Karpas-422 (cell line): ENCODE measurements at regions not wholly inside any gene's neighbourhood (a gene's known extent, or its start where the extent isn't known, plus 50 kb on each side); places are given as distances from the start of the nearest gene placed in this dataset.
"Not testable (repeated sequence)": the region's sequence is repeated elsewhere in the genome, so short reads cannot be mapped to it uniquely, and the experiment has no call there.

Experiments
- DNase-seq: peaks from one replicate; pipeline ENCODE4 v3.0.0-alpha.2; 2015
- H2AFZ ChIP-seq: fragments of 200-600 bp; sonication (generic); 2 replicates; pipeline ENCODE4 v1.6.1; 2014; ENCODE audit warnings: antibody characterized with exemption, low read length, mixed read lengths
- H3K27ac ChIP-seq: fragments of 200-600 bp; sonication (generic); 2 replicates; pipeline ENCODE4 v1.5.1; 2014; ENCODE audit warnings: mild to moderate bottlenecking, low read length, moderate library complexity
- H3K27me3 ChIP-seq: fragments of 200-600 bp; sonication (generic); 2 replicates; pipeline ENCODE4 v1.6.1; 2014; ENCODE audit warnings: low read length, mixed read lengths
- H3K36me3 ChIP-seq: fragments of 200-600 bp; sonication (generic); 2 replicates; pipeline ENCODE4 v1.6.1; 2014; ENCODE audit warnings: low read length, mixed read lengths; ENCODE audit not compliant: insufficient read depth
- H3K4me1 ChIP-seq: fragments of 200-600 bp; sonication (generic); 2 replicates; pipeline ENCODE4 v1.6.1; 2014; ENCODE audit warnings: mild to moderate bottlenecking, low read length, mixed read lengths
- H3K4me2 ChIP-seq: fragments of 200-600 bp; sonication (generic); 2 replicates; pipeline ENCODE4 v1.6.1; 2014; ENCODE audit warnings: low read length, low read depth, mild to moderate bottlenecking; ENCODE audit not compliant: poor library complexity, severe bottlenecking
- H3K4me3 ChIP-seq: fragments of 200-600 bp; sonication (generic); 2 replicates; pipeline ENCODE4 v1.5.1; 2014; ENCODE audit warnings: mild to moderate bottlenecking, antibody characterized with exemption, low read length, mixed read lengths
- H3K79me2 ChIP-seq: fragments of 200-600 bp; sonication (generic); 2 replicates; pipeline ENCODE4 v1.6.1; 2014; ENCODE audit warnings: mild to moderate bottlenecking, low read length, mixed read lengths
- H3K9ac ChIP-seq: fragments of 200-600 bp; sonication (generic); 2 replicates; pipeline ENCODE4 v1.6.0; 2014; ENCODE audit warnings: low read length
- H3K9me2 ChIP-seq: fragments of 200-600 bp; sonication (generic), shearing (Covaris generic); replicated peaks from 2 replicates; pipeline ENCODE4 v1.6.0; 2014; ENCODE audit warnings: mild to moderate bottlenecking, low read length, moderate library complexity; ENCODE audit not compliant: insufficient read depth
- H3K9me3 ChIP-seq: fragments of 300-700, 200-600 bp; sonication (generic); 2 replicates; pipeline ENCODE4 v1.6.1; 2014; ENCODE audit warnings: low read length, mixed read lengths
- H4K20me1 ChIP-seq: fragments of 200-600 bp; sonication (generic); 2 replicates; pipeline ENCODE4 v1.6.1; 2014; ENCODE audit warnings: mild to moderate bottlenecking, antibody characterized with exemption, low read length, low read depth; ENCODE audit not compliant: insufficient read depth

- Histone ChIP-seq H3K27me3 (no peaks in the 10 kb centered on the region), H3K9me3 (no peaks in the 10 kb centered on the region), H2AFZ (no peak overlapping the region), H3K36me3 (no peaks in the 10 kb centered on the region), H3K4me2 (no peak overlapping the region), H3K27ac (no peak overlapping the region), H3K4me3 (no peak overlapping the region), H3K9ac (no peak overlapping the region), H3K9me2 (no peaks in the 10 kb centered on the region; the same call in 1 of the 2 replicates), H3K4me1 (no peaks in the 10 kb centered on the region), H4K20me1 (no peaks in the 10 kb centered on the region), H3K79me2 (no peaks in the 10 kb centered on the region)
- DNase-seq = no peak
Observed at GRCh38 chr6:153493501-153493900, 362.4 kb upstream of the RGS17 start.

- Histone ChIP-seq H3K79me2 (no peaks in the 10 kb centered on the region), H3K4me3 (no peak overlapping the region), H3K9me3 (no peaks in the 10 kb centered on the region), H2AFZ (no peak overlapping the region), H3K4me1 (no peaks in the 10 kb centered on the region), H3K27ac (no peak overlapping the region), H3K4me2 (no peak overlapping the region), H3K27me3 (no peaks in the 10 kb centered on the region), H3K9ac (no peak overlapping the region), H3K9me2 (peaks cover 5% of the 10 kb centered on the region; the same call in 1 of the 2 replicates), H3K36me3 (no peaks in the 10 kb centered on the region), H4K20me1 (no peaks in the 10 kb centered on the region)
- no peak for DNase-seq
Observed at GRCh38 chr6:153489479-153489878, 358.4 kb upstream of the RGS17 start.

- H2AFZ ChIP-seq = no peak overlapping the region
- peaks cover 5% of the 10 kb centered on the region; the same call in 1 of the 2 replicates for H3K9me2 ChIP-seq
- no peaks in the 10 kb centered on the region for H3K79me2 ChIP-seq
- H3K4me3 ChIP-seq = no peak overlapping the region
- no peaks in the 10 kb centered on the region for H3K9me3 ChIP-seq
- H3K4me2 ChIP-seq = no peak overlapping the region
- no peak overlapping the region for H3K9ac ChIP-seq
- no peak for DNase-seq
- no peak overlapping the region for H3K27ac ChIP-seq
- H4K20me1 ChIP-seq = no peaks in the 10 kb centered on the region
- H3K27me3 ChIP-seq = no peaks in the 10 kb centered on the region
- H3K4me1 ChIP-seq = no peaks in the 10 kb centered on the region
- H3K36me3 ChIP-seq = no peaks in the 10 kb centered on the region
Observed at GRCh38 chr6:153488267-153488666, 357.2 kb upstream of the RGS17 start.

GRCh38 chr6:153485072-153485471, 354.0 kb upstream of the RGS17 start:
- Histone ChIP-seq H3K9me2 (peaks cover 5% of the 10 kb centered on the region; the same call in 1 of the 2 replicates), H3K27me3 (no peaks in the 10 kb centered on the region), H3K27ac (no peak overlapping the region), H2AFZ (no peak overlapping the region), H3K36me3 (no peaks in the 10 kb centered on the region), H3K9me3 (no peaks in the 10 kb centered on the region), H3K4me3 (no peak overlapping the region), H3K79me2 (no peaks in the 10 kb centered on the region), H3K9ac (no peak overlapping the region), H3K4me1 (no peaks in the 10 kb centered on the region), H3K4me2 (no peak overlapping the region), H4K20me1 (no peaks in the 10 kb centered on the region)
- no peak for DNase-seq

- no peaks in the 10 kb centered on the region for H3K36me3 ChIP-seq
- H2AFZ ChIP-seq = no peak overlapping the region
- no peak overlapping the region for H3K9ac ChIP-seq
- no peaks in the 10 kb centered on the region for H3K27me3 ChIP-seq
- H3K27ac ChIP-seq = no peak overlapping the region
- H3K79me2 ChIP-seq = no peaks in the 10 kb centered on the region
- H3K4me3 ChIP-seq = no peak overlapping the region
- H3K9me2 ChIP-seq = peaks cover 5% of the 10 kb centered on the region; the same call in 1 of the 2 replicates
- no peaks in the 10 kb centered on the region for H4K20me1 ChIP-seq
- H3K4me2 ChIP-seq = no peak overlapping the region
- no peak for DNase-seq
- H3K4me1 ChIP-seq = no peaks in the 10 kb centered on the region
- no peaks in the 10 kb centered on the region for H3K9me3 ChIP-seq
Observed at GRCh38 chr6:153484056-153484455, 353.0 kb upstream of the RGS17 start.

GRCh38 chr6:153476243-153476642, 345.2 kb upstream of the RGS17 start:
- H3K9ac ChIP-seq = no peak overlapping the region
- H3K27ac ChIP-seq = no peak overlapping the region

GRCh38 chr6:153465050-153465449, 334.0 kb upstream of the RGS17 start:
- H3K9me2 ChIP-seq = no peaks in the 10 kb centered on the region; the same call in 1 of the 2 replicates
- peaks cover 5% of the 10 kb centered on the region; the same call in 1 of the 2 replicates for H3K9me3 ChIP-seq
- no peaks in the 10 kb centered on the region for H4K20me1 ChIP-seq
- no peaks in the 10 kb centered on the region for H3K4me1 ChIP-seq
- H3K27me3 ChIP-seq = no peaks in the 10 kb centered on the region
- H3K27ac ChIP-seq = no peak overlapping the region
- no peak overlapping the region for H3K4me3 ChIP-seq
- H3K9ac ChIP-seq = no peak overlapping the region
- H3K36me3 ChIP-seq = no peaks in the 10 kb centered on the region
- no peak overlapping the region for H3K4me2 ChIP-seq
- no peaks in the 10 kb centered on the region for H3K79me2 ChIP-seq
- DNase-seq = no peak
- H2AFZ ChIP-seq = no peak overlapping the region

More at GRCh38 chr6:153476243-153476642, 345.2 kb upstream of the RGS17 start:
- H3K4me3 ChIP-seq = no peak overlapping the region
- no peak overlapping the region for H2AFZ ChIP-seq
- H3K27me3 ChIP-seq = no peaks in the 10 kb centered on the region
- H4K20me1 ChIP-seq = no peaks in the 10 kb centered on the region
- H3K79me2 ChIP-seq = no peaks in the 10 kb centered on the region
- no peaks in the 10 kb centered on the region for H3K9me3 ChIP-seq
- DNase-seq = no peak
- H3K4me2 ChIP-seq = no peak overlapping the region
- no peaks in the 10 kb centered on the region for H3K9me2 ChIP-seq
- no peaks in the 10 kb centered on the region for H3K4me1 ChIP-seq
- no peaks in the 10 kb centered on the region for H3K36me3 ChIP-seq

GRCh38 chr6:153449279-153449678, 318.2 kb upstream of the RGS17 start:
- H4K20me1 ChIP-seq = no peaks in the 10 kb centered on the region
- no peaks in the 10 kb centered on the region for H3K9me2 ChIP-seq
- H3K36me3 ChIP-seq = no peaks in the 10 kb centered on the region
- H3K79me2 ChIP-seq = no peaks in the 10 kb centered on the region
- no peaks in the 10 kb centered on the region for H3K4me1 ChIP-seq
- DNase-seq = no peak
- H3K4me2 ChIP-seq = no peak overlapping the region
- no peaks in the 10 kb centered on the region for H3K9me3 ChIP-seq
- no peak overlapping the region for H3K27ac ChIP-seq
- H3K9ac ChIP-seq = no peak overlapping the region
- H2AFZ ChIP-seq = no peak overlapping the region
- no peaks in the 10 kb centered on the region for H3K27me3 ChIP-seq
- H3K4me3 ChIP-seq = no peak overlapping the region

- not testable (repeated sequence) for H4K20me1 ChIP-seq, H3K36me3 ChIP-seq, H2AFZ ChIP-seq, H3K4me1 ChIP-seq, H3K9ac ChIP-seq, H3K27me3 ChIP-seq, DNase-seq, H3K9me2 ChIP-seq, H3K79me2 ChIP-seq, H3K4me3 ChIP-seq, H3K9me3 ChIP-seq, H3K27ac ChIP-seq, H3K4me2 ChIP-seq
Observed at GRCh38 chr6:153442749-153443148, 311.7 kb upstream of the RGS17 start.
